Gastroesophageal sphincter (tissue), 3 donors: ENCODE measurements at regions not wholly inside any gene's neighbourhood (a gene's known extent, or its start where the extent isn't known, plus 50 kb on each side); places are given as distances from the start of the nearest gene placed in this dataset.

ENCODE experiments used
- CTCF ChIP-seq, 4 experiments: fragments of 200-600 bp in 2 of 4; fragments of 450-650 bp in 2 of 4; sonication (generic) in 1 of 4; IDR thresholded peaks; one replicate each; pipeline ENCODE4 v1.5.1; 2017 to 2019; ENCODE audit warnings: antibody characterized with exemption in 4 of 4, mild to moderate bottlenecking in 2 of 4, moderate library complexity in 2 of 4
- EP300 ChIP-seq: sonication (generic); formaldehyde crosslinking; IDR thresholded peaks from one replicate; pipeline ENCODE4 v1.6.1; 2017; ENCODE audit warnings: antibody characterized with exemption, mild to moderate bottlenecking
- POLR2A ChIP-seq, 2 donors: fragments of 450-650 bp; IDR thresholded peaks; one replicate each; pipeline ENCODE4 v1.6.1; 2017; ENCODE audit warnings: antibody characterized with exemption in 2 of 2, mild to moderate bottlenecking in 2 of 2, moderate library complexity in 1 of 2

GRCh38 chr10:78450239-78450638 is 416.6 kb downstream of the RPS24 start:
- TF ChIP-seq CTCF (IDR thresholded peaks at IDR 0.05) (no peak), EP300 (no peak), POLR2A (IDR thresholded peaks at IDR 0.05) (no peak)
